ENCODE measurements at regions not wholly inside any gene's neighbourhood (a gene's known extent, or its start where the extent isn't known, plus 50 kb on each side); places are given as distances from the start of the nearest gene placed in this dataset.

GRCh38 chr6:14316651-14317386, 199.2 kb downstream of the CD83 start:
- 54% methylated on average over 10 of the region's 10 CpGs for WGBS
- H3K27me3 ChIP-seq: no peaks in the 10 kb centered on the region
- no peak overlapping the region for H3K27ac ChIP-seq (replicated peaks in 1 of 4)
- TF ChIP-seq EP300 (IDR thresholded peaks at IDR 0.05) (no peak), POLR2A (IDR thresholded peaks at IDR 0.05; ENCODE audit: low read depth) (no peak), CTCF (IDR thresholded peaks at IDR 0.05) (no peak), POLR2AphosphoS5 (IDR thresholded peaks at IDR 0.05) (no peak)
- no peak for DNase-seq (ENCODE audit: extremely low spot score)
- no peaks in the 10 kb centered on the region for H3K9me3 ChIP-seq
- H3K36me3 ChIP-seq: no peaks in the 10 kb centered on the region
- H3K4me3 ChIP-seq: no peak overlapping the region
- intact Hi-C loops (cut with DNase I): no loop called here
- H3K4me1 ChIP-seq: peaks cover 0 to 9% (median 4%) of the 10 kb centered on the region in 4 donors

GRCh38 chr6:14317387-14317970, 199.9 kb downstream of the CD83 start:
- no peaks in the 10 kb centered on the region for H3K27me3 ChIP-seq
- DNase-seq (ENCODE audit: extremely low spot score): no peak
- 86% methylated on average over 6 of the region's 6 CpGs for whole genome bisulfite sequencing
- H3K4me3 ChIP-seq: no peak overlapping the region
- H3K4me1 ChIP-seq: peaks cover 0 to 9% (median 4%) of the 10 kb centered on the region in 4 donors
- no peaks in the 10 kb centered on the region for H3K36me3 ChIP-seq
- no peak overlapping the region for H3K27ac ChIP-seq (replicated peaks in 1 of 4)
- TF ChIP-seq CTCF (IDR thresholded peaks at IDR 0.05): no peak
- TF ChIP-seq POLR2AphosphoS5 (IDR thresholded peaks at IDR 0.05): no peak
- no peak for TF ChIP-seq EP300 (IDR thresholded peaks at IDR 0.05)
- no peak for TF ChIP-seq POLR2A (IDR thresholded peaks at IDR 0.05; ENCODE audit: low read depth)
- intact Hi-C loops (cut with DNase I): no loop called here
- H3K9me3 ChIP-seq: no peaks in the 10 kb centered on the region

DNA sequence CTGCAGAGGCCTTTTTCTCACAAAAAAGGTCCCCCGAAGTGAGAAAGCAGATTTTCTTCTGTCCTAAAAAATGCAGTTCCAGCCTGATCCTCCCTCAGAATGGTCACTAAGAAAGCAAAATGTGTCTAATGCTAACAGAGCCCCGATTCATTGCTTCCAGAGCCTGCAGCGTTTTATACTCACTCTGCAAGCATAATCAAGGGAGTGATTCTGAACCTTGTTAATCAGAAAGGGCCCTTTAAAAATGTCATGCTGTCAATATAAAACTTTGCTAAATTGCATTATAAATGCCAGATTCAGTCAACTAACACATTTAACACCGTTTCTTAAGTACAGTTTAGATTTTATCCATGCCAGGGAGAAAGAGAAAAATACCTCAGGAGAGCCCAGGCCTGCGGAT, 202.8 kb downstream of the CD83 start:
- TF ChIP-seq CTCF (IDR thresholded peaks at IDR 0.05): no peak
- TF ChIP-seq POLR2A (IDR thresholded peaks at IDR 0.05; ENCODE audit: low read depth): no peak
- TF ChIP-seq POLR2AphosphoS5 (IDR thresholded peaks at IDR 0.05): no peak
- Histone ChIP-seq H3K4me3 (no peak overlapping the region), H3K9me3 (no peaks in the 10 kb centered on the region), H3K4me1 (peaks cover 0 to 9% (median 4%) of the 10 kb centered on the region in 4 donors), H3K36me3 (no peaks in the 10 kb centered on the region), H3K27ac (replicated peaks in 1 of 4) (no peak overlapping the region), H3K27me3 (no peaks in the 10 kb centered on the region)
- DNase-seq (ENCODE audit: extremely low spot score): no peak
- 83% methylated on average over 5 of the region's 5 CpGs for WGBS
- intact Hi-C loops (cut with DNase I): no loop called here

- no peaks in the 10 kb centered on the region for H3K36me3 ChIP-seq
- TF ChIP-seq CTCF (IDR thresholded peaks at IDR 0.05) (peak in 1 of 3 experiments; percentile 11), POLR2A (IDR thresholded peaks at IDR 0.05; ENCODE audit: low read depth) (no peak)
- peaks cover 0 to 2% (median under 1%) of the 10 kb centered on the region in 4 donors for H3K4me1 ChIP-seq
- no peak for DNase-seq (ENCODE audit: extremely low spot score)
- intact Hi-C loops (cut with DNase I): no loop called here
- no peak overlapping the region for H3K27ac ChIP-seq (replicated peaks in 1 of 4)
- WGBS: 95% methylated on average over 9 of the region's 10 CpGs
- no peaks in the 10 kb centered on the region for H3K27me3 ChIP-seq
- no peaks in the 10 kb centered on the region for H3K9me3 ChIP-seq
- no peak overlapping the region for H3K4me3 ChIP-seq
Observed at GRCh38 chr6:14321992-14322772, 204.6 kb downstream of the CD83 start.
